RCC 7860 (cell line): ENCODE measurements at regions not wholly inside any gene's neighbourhood (a gene's known extent, or its start where the extent isn't known, plus 50 kb on each side); places are given as distances from the start of the nearest gene placed in this dataset.
A peak's percentile ranks its signal among the peaks of the same experiment; 100 is the strongest.
"Not testable (repeated sequence)": the region's sequence is repeated elsewhere in the genome, so short reads cannot be mapped to it uniquely, and the experiment has no call there.

ENCODE experiments used
- DNase-seq: peaks from one replicate; pipeline ENCODE4 v3.0.0-alpha.2; 2015; ENCODE audit warnings: low spot score
- FAIRE-seq: peaks from 2 replicates; lab custom pipeline; 2012; peaks lifted over from hg19 to GRCh38; lab: Jason Lieb, UNC

DNA sequence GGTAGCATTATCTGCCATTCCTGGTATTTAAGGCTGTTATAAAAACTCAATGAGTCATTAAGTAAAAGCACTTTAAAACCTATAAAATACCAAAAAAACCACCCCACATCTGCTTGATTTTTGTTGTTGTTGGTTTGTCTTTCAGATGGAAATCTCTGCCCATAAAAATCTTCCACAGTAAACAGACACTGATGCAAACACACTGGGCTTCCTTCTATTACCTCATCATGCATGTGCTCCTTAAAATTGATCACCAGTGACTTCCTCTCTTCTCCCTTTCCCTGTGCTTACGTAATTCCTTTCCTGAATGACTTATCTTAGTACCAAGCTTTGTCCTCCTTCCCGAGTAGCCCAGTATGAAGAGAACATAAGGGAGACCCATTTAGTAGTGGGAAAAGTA lies 167.2 kb downstream of the EVX1 start:
- no peak for DNase-seq
- no peak for FAIRE-seq

DNA sequence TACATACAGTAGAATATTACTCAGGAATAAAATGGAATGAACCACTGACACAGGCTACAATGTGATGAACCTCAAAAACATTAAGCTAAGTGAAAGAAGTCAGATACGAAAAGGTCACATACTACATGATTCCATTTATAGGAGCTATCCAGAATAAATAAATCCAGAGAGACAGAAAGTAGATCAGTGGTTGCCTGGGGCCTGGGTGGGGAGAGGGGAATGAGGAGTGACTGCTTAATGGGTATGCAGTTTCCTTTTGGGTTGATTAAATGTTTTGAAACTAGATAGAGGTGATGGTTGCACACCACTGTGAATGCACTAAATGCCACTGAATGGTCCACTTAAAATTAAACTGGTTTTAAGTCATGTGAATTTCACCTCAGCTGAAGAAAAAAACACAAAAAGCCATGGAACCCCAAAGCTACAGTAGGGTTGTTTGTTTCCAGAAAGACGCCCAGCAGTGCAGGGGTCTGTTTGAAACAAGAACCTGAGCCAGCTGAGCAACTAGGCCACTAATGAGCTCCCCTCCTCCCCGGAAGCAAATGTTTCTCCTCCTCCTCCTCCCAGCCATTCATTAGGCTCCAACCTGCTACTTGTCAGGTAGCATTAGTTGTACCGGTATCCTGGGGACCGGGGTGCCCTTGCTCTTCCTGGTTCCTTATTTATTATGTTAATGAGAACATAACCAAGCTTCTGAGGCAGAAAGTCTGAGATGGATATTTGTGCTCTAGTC lies 168.4 kb downstream of the EVX1 start:
- FAIRE-seq (no peak), DNase-seq (no peak)

DNA sequence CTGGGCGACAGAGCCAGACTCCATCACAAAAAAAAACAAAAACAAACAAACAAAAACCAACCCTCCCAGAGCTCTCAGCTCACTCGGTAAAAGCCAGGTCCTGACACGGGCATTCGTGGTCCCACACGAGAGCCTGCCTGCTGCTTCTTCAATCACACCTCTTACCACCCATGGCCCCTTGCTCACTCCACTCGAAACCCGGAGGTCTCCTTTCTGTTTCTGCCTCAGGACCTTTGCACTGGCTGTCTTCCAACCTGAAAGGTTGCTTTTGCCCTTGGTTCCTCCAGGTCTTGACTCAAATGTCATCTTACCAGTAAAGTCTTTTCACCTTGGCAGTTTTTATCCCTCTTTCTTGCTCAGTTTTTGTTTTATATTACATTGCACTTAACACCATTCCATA lies 169.6 kb downstream of the EVX1 start:
- no peak for FAIRE-seq
- DNase-seq = no peak

DNA sequence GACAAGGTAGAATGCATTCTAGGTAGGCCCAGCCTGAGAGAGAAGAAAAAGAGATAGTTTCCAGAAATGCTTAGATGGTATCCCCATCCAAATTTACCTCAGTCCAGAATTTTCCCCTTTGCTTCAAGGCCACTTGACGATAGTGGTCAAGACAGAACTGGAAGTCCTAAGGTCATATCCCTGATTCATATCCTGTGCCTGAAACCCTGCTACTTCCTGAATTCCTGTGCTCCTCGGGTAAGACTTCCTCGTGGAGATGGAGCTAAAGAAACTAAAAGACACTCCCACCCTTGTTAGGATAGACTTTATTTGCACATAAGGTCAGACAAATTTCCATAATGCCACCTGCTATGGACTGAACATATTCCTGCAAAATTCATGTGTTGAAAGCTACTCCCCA lies 175.9 kb downstream of the EVX1 start:
- FAIRE-seq (no peak), DNase-seq (no peak)

DNA sequence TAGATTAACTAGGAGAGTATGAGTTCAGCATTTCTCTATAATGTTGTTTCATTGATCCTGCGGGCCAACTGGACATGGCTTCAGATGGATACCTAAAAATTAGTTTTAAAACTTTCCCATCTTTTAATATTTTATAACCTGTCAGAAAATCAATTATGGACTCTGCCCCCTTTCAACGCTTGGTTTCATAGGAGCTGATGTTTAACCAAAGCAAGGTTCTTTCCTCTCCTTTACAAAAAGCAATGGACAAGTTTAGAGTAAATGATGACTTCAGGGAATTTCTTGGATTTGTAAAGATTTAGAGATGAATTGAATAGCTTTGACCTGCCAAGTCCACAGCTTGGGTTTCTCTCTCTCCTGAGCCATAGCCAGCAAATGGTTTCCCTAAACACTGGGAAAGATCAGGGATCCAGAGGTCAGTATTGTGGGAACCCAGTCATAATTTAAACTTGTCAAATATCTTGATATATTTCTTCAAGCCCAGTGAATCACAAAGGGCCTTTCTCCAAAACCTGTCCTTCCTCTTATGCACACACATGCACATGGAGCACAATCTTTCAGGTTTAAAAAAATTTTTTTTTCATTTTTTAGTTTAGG lies 177.1 kb downstream of the EVX1 start:
- FAIRE-seq (no peak), DNase-seq (no peak)

DNA sequence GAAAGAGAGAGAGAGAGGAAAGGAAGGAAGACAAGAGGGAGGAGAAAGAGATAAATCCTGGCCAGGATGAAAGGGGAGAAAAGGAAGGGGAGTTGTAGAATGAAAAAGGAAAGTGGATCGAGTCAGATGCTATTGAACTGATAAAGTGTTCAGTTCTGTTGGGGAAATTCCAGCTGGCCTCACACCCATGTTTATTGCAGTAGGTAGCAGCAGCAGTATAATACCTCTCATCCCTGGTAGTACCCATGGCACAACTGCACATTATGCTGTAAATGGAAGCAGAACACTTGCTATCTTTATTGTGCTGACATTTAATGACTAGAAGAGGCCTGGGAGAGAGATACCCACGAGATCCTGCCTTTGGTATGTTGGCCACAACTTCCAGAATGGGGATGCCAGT lies 178.1 kb downstream of the EVX1 start:
- FAIRE-seq (no peak), DNase-seq (no peak)

DNA sequence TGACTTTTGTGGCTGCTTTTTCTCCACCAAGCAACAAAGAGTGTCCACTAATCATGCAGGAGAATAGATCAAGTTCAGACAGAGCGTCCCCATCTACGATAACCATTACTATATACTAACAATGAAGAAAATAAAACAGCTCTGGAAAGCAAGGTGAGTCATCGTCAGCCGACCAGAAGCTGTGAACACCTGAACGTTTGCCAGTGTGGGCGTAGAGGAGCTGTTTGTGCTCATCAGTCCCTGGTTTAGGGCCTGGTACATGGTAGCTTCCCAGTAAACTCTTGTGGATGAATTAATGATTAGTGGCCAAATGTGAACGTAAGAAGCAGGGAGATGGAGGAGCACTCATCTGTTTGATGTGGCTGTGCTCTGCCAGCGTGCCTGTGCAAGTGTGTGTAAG lies 180.7 kb downstream of the EVX1 start:
- DNase-seq (no peak), FAIRE-seq (no peak)

DNA sequence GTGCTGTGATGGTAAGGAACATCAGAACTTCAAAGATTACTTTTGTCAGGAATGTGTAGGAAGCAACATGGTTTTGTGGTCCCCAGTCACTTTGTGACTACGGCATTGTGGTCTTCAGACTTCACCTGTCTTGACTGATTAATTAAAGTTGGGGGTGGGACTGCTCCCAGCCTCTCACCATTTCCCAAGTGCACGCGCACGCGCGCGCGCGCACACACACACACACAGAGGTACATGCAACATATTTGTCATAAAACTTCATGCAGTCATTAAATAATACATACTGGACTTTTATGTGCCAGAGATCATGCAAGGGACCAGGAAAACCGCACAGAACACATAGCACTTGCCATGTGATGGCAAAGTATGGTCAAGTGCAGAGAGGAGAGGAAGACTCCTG lies 181.2 kb downstream of the EVX1 start:
- no peak for DNase-seq
- no peak for FAIRE-seq

DNA sequence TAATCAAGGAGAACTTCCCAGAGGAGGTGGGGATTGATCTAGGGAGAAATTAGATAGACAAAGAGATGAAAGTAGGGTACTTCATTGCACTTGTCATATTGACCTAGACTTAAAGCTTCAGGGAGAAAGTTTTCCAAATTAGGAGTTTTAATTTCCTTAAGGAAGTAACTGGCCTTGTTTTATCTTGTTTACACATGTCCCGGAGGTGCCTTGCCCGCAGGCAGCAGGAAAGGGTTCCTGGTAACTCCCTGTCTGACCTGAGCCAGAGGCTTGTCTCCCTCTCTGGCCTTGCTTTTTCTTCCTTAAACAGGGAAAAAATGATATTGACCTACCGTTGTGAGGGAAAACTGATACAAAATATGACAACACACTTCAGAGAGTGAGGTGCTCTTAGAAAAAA lies 181.6 kb downstream of the EVX1 start:
- no peak for DNase-seq
- FAIRE-seq = no peak

DNA sequence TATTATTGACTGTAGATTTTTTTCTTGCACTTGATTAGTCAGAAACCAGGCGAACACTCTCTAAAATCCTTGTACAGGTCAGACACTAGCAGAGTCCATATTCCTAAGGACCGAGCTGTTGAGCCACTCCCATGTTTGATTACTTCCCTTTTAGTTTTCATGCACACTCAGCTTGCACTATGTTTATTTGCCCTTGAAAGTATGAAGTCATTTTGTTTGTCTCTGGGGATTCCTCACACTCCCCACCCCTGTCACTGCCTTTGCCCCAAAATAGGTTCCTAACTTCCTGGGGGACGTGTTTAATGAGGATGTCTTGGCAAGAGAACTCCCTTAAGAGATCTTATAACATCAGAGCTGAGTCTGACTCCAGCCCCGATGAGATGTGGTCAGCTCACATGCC lies 182.1 kb downstream of the EVX1 start:
- DNase-seq = no peak
- no peak for FAIRE-seq

DNA sequence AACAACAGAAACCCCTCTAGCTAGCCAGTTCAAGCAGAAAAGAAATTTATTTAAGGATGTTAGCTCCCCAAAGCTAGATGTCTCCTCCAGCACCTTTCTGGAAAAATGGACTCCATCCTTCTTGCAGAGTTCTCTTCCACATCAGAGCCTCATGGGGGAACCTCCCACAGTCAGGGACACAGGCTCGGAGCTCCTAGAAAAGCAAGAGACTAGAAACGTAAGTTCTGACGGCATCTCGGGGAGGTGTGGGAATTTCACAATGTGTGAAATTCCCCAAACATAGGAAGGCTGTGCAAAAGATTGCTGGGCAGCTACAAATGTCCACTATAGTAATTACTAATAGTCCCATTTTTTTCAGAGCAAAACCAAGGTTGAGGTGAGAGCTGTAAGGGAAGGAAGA lies 184.8 kb downstream of the EVX1 start:
- FAIRE-seq (no peak), DNase-seq (no peak)

DNA sequence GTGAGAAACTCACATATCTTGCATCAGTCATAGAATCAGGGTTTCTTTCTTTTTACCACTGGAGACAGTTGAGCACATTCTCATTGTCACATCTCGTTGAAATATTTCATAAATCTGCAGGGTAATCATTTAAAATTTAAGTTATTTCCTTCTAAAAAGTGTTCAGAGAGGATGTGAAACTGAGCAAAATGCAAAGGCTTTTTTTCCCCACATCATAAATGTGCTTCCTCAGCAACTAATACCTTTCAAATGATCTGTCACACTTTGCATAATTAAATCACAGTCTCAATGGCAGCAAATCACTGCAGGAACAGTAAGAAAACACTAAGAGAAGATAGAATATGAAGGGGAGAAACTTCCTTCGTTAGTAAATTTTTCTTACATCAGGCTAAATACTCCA lies 187.5 kb downstream of the EVX1 start:
- DNase-seq (no peak), FAIRE-seq (no peak)

DNA sequence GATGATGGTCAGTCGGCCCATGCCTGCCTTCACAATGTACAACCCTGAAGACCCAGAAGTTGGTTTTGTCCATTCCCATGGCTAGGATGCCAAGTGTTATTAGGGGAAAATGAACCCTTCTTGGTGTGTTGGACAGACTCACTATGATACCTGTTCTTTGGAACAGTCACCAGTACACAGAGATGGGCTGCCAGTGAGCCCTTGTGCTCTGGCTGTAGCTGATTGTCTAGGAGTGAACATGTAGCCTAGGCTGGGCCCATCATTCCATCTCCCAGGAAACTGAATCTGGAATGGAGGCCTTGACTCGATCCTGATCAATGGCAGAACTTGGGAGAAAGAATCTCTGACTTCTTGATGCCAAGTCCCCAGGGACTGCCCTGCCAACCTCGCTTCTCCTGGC lies 188.9 kb downstream of the EVX1 start:
- FAIRE-seq = no peak
- no peak for DNase-seq

DNA sequence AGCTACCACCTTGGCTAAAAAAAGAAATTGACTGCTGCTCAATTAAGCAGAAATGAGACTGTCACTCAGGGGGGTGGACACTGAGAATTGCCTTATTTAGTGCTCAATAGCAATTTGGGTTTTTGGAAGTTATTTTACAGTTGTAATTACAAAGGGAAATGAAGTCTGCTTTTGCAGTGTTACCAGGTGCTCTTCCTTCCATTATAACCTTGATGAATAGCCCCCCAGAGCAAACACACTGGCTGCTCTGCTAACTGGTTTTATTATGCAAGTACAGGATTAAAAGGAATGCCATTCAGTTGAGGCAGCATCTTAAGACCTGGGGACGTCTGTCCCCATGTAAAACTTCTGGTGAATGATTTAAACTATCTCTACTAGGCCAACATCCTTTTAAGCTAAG lies 191.0 kb downstream of the EVX1 start:
- DNase-seq = no peak
- FAIRE-seq = no peak

DNA sequence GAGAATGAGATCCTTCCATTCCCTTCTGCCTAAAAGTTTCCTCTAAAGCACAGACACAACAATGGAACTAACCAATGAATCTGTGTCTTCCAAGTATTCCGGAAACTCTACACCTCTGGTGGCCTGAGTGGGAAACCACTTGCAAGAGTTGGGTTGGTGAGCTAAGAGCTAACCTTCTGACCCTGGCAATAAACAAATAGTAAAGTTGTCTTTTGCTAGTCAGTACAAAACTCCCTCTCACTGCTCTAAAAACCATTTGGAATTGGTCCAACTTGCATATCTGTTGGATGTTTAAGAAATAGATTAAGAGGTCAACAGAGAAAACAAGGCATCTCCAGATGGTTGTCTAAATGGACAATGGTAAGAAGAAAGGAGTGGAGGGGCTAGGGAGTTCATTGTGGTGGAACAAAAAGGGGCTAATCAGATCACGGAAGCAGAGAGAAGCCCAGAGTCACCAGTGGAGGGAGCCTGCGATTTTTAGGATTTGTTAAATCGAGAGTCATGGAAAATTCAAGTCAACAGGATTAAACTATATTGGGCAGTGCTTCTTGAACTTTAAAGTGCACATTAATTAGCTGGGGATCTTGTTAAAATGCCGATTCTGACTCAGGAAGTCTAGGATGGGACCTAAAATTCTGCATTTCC lies 192.3 kb downstream of the EVX1 start:
- DNase-seq = no peak
- no peak for FAIRE-seq

DNA sequence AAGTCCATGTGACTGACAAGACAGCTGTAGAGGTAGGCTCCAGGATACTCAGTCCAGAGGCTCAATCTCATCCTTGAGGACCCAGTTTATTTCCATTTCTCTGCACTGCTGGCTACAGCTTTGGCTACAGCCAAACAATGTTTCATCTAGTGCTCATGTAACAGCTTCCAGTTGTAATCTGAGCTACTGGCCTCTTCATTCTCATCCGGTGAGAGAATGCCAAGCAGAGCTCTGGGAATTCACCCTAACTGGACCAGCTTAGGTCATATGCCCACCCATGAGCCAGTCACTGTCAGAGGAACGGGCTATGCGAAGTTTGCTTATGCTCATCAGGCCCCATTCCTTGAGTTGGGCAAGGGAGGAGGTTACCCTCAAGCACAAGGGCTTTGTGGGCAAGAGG lies 192.9 kb downstream of the EVX1 start:
- DNase-seq (no peak), FAIRE-seq (no peak)

DNA sequence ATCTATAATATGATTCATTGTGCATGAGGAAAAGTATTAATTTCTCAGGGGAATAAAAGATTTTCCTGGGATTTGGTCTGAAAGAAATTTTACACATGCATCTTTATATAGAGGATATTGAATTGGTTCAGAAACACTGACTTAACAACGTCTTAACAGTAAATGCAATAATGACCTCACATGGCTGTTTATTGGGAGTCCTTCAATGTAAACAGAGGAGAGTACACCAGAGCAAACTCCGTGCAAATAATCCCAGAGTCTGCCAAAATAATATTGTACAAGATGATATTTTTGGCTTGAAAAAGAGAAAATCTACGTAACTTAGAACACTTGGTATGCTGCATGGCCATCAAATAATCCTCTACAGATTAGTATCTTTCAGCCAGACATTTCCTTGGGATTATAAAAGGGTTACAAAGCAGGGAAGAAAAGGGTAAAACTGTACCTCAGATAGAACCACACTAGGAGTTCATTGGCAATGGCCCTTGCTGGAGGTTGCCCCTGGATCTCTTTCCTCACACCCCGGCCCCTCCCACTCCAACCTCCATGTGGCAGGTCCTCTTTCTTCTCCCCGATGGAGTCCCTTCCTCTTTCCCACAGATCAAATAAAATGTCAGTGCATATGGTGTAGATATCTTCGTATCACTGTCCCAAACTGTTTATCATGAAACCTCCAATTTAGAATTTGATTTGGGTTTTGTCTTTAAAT lies 196.4 kb downstream of the EVX1 start:
- FAIRE-seq (no peak), DNase-seq (no peak)

DNA sequence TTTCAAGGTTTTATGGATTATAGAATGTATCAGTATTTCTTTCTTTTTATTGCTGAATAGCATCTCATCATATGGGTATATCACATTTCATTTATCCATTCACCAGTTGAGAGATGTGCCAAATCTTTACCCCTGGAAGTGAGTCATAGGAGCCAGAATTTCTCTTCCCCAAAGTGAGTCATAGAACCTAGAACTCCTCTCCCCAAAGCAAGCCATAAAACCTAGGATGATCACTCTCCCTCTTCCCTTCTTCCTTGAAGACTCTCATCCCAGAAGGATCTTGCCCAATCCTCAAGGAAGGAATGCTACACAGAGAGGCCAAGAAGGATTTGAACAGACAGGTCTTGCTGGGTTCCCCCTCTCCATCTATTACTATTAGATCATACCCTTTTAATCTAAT lies 199.9 kb downstream of the EVX1 start:
- DNase-seq = no peak
- no peak for FAIRE-seq

DNA sequence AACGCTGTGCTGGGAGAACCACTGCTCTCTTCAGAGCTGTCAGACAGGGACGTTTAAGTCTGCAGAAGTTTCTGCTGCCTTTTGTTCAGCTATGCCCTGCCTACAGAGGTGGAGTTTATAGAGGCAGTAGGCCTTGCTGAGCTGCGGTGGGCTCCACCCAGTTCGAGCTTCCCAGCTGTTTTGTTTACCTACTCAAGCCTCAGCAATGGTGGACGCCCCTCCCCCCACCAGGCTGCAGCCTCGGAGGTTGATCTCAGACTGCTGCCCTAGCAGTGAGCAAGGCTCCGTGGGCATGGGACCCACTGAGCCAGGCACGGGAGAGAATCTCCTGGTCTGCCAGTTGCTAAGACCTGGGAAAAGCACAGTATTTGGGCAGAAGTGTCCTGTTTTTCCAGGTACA lies 206.4 kb downstream of the EVX1 start:
- FAIRE-seq, DNase-seq: not testable (repeated sequence)

DNA sequence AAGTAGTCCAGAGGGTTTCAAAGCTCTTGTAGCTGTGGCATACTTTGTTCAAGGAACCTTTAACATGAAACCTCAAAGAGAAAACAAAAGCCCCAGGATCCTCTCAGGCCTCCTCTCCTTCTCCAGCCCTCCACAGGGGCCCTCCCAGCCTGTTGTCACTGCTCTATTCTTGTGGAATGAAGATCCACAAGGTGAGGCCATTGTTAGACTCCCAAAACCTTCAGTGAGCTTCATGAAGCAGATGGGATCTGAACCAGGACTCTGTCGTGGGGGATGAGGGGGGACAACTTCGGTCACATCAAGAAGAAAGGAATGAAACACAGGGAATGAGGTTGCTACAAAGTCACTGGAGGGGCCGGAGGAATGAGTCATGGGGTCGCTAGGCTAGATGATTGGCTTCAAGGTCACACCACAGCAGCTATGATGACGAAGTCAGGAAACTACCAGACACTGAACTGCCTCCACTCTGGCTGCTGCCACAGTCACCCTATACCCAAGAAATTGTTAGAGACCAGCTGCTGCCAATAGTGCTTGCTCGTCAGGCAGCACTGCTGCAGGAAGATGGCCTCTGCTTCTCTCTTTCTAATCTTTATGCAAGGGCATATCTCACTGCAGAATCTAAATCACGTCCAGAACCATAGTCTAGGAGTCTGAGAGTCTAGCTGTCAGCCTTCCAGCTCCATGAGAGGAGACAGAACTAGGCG lies 208.8 kb downstream of the HIBADH start:
- DNase-seq (peak; percentile 71), FAIRE-seq (no peak)

DNA sequence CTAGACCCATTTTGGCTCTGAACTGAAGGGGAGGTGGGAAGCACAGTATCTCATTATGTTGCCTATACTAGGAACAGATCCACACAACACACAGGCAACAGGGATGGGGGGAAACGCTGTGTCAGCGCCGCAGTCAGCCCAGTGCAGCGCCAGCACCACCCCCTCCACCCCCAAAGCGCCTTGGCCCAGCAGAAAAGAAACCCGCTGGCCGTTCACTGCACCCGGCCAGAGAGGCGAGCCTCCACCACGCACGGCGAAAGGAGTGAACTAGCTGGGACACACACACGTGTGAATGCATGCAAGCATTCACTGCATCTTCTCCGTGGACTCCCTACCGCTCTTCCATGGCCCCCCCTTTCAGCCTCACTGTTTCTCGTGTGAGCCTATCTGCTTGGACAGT lies 205.6 kb downstream of the HIBADH start:
- DNase-seq, FAIRE-seq: not testable (repeated sequence)
